T-helper 2 cell treated with Interferon-gamma antibody and Interleukin-4, amounts not matched to agents 100 ng/mL and 5 ng/mL, for 36 hours (primary cell): ENCODE measurements at regions not wholly inside any gene's neighbourhood (a gene's known extent, or its start where the extent isn't known, plus 50 kb on each side); places are given as distances from the start of the nearest gene placed in this dataset.
"Not testable (repeated sequence)": the region's sequence is repeated elsewhere in the genome, so short reads cannot be mapped to it uniquely, and the experiment has no call there.

ENCODE experiments used
- intact Hi-C: fragments of 100-400 bp; cut with micrococcal nuclease; formaldehyde crosslinking; loops from one replicate; pipeline ENCODE4 v1.15.1; 2023

GRCh38 chr16:80125677-80126076 is 415.1 kb upstream of the DYNLRB2 start:
- intact Hi-C loops, result no loop called here

DNA sequence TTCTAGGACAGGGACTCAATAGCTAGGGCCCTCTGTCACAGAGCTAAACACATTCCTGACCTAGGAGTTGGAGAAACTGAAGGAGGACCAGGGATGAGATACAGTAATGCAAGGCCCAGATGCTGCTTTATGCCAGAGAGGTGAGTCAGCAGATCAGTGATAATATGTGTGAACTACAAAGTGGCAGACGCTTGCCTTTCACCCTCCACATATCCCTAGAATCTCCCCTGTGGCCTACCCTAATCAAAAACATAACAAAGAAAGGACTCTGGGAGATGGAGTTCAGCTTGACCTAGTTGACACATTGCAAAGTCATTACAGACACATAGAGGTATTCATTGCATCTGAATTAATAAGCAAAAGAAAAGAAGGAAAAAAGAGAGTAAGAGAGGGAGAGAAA is 417.6 kb upstream of the DYNLRB2 start:
- intact Hi-C loops, result no loop called here

- intact Hi-C loops, result no loop called here
Measured at GRCh38 chr16:80122115-80122514, 418.7 kb upstream of the DYNLRB2 start.

DNA sequence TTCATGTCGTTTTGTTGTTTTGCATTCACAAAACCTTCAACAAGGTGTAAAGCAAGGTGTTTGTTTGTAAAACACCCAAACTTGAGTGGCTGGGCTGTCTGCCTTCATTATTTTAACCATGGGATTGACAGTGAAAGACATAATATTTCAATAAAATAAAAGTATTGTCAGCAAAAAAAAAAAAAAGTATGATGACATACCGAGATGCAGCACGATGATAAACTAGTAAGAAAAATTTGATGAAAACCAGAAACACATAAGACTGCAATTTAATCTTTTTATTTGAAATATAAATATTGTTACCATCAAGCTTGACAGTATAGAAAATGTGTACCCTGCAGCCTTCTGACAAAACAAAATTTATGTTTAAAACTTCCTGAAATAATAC is 419.3 kb upstream of the DYNLRB2 start:
- intact Hi-C loops, result no loop called here

- intact Hi-C loops, result no loop called here
Measured at GRCh38 chr16:80120899-80121521, 419.8 kb upstream of the DYNLRB2 start.

DNA sequence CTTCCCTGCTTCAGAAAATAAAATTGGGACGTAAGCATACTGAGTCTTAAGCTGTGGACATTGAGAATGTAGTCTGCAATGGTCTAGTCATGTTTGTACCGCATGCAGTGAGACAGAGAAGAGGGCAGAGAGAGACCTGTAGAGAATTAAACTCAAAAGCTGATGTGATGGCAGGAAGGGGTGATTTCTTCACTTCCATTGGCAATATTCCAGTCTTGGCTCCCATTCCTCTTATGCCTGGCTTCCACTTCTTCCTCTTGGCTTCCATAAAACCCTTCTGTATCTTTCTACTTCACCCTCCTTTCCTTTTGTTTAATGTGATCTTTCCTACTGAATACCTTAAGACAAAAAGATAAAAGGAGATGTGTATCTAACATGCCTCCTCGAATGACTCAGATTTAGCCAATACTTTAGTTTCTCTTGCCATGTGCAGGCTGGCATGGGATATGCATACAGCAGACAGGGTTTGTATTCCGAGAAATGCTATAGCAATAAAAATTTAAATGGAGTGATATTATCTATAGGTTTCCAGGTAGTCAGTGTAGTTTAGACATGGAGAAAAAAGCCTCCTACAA is 423.1 kb upstream of the DYNLRB2 start:
- intact Hi-C loops, result no loop called here

GRCh38 chr16:80116711-80117110 is 424.1 kb upstream of the DYNLRB2 start:
- intact Hi-C loops, result no loop called here

GRCh38 chr16:80114699-80115098 is 426.1 kb upstream of the DYNLRB2 start:
- intact Hi-C loops, result no loop called here

DNA sequence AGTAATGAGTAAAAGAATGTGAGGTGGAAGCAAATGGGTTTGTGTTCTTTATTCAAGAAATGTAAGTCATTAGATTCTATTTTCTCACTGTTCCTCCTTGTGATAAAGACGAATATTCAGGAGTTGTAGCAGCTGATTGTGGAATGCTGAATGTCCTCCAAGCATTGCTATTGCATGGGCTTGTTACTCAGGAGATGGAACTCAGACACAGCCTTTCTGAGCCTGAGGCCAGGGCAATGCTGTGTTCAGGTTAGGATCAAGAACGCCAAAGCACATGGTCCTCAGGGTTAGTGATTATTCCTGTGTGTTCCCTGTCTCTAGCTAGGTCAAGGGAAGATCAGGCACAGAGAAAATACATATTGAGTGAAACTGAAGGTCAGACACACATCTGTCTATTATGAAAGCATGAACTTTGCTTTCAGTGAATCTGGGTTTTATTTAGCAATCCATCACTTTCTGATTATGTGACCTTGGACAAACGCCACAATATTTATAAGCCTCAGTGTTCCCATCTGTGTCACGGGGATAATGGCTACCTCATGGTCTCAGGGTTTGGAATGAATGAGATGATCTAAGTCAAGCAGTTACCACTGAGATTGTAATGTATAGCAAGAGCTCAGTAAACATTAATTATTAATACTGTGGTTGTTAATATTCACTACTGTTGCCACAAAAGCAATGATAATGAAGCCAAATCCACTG is 426.8 kb upstream of the DYNLRB2 start:
- intact Hi-C loops, result no loop called here

DNA sequence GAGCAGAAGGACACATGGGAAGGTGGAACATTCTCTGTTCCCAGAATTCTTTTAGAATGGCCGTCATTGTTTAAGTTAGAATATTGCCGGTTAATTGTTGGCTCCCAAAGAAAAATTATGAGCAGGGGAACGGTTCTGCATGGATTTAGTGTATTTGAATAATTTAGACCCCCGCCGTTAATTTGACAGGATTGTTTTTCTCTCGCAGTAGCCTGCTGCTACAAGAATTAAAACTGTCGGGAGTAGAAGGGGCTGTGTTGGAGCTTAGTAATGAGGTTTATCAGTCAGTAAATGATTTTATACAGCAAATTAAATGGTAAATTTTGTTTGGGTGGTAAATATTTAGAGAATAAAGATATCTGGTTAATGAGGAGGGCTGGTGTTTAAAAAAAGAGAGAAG is 431.2 kb upstream of the DYNLRB2 start:
- intact Hi-C loops, result no loop called here

DNA sequence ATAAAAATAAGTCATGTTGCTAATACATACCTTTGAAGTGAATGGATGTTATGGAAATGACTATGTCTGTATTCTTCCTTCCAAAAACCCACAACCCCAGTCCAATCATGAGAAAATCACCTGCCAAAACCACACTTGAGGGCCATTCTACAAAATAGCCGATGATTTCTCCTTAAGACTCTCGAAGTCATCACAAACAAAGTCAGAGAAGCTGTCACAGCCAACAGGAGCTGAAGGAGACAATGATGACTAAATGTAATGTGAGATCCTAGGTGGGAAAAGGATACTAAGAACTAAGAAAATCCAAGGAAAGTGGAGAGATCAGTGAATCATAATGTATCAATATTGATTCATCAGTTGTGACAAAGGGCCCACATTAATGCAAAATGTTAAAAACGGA is 432.9 kb upstream of the DYNLRB2 start:
- intact Hi-C loops, result no loop called here

DNA sequence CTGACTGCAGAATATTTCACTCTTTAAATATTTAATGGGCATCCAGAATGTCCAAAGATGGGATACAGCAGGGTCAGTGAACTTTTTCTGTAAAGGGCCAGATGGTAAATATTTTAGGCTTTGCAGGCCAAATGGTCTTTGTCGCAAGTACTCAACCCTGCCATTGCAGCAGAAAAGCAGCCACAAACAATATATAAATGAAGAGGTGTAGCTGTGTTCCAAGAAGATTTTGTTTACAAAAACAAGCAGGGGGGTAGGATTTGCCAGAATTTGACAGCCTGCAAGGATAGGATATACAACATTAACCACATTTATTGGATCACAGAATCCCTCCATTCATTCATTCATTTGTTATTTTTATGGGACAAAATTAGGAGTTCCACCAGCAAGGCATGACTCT is 435.0 kb upstream of the DYNLRB2 start:
- intact Hi-C loops, result no loop called here

GRCh38 chr16:80105160-80105559 is 435.6 kb upstream of the DYNLRB2 start:
- intact Hi-C loops, result no loop called here

DNA sequence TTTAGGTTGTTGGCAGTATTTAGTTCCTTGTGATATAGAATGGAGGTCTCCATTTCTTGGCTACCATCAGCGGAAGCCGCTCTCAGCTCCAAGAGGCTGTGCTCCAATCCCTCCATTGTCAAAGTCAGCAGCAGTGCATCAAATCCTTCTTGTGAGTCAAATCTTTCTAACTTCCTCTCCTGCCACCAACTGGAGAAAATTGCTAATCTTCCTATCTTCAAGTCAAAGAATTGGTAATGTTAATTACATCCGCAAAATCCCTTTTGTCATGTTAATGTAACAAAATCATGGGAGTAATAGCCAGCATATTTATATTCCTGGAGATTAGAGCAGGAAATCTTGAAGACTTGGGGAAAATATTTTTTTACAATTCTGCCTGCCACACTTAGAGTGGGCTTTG is 436.4 kb upstream of the DYNLRB2 start:
- intact Hi-C loops, result no loop called here

GRCh38 chr16:80103463-80103862 is 437.3 kb upstream of the DYNLRB2 start:
- intact Hi-C loops, result no loop called here

GRCh38 chr16:80100846-80101451 is 439.8 kb upstream of the DYNLRB2 start:
- intact Hi-C loops, result no loop called here

GRCh38 chr16:80100186-80100585 is 440.6 kb upstream of the DYNLRB2 start:
- intact Hi-C loops, result no loop called here

- intact Hi-C loops, result no loop called here
Measured at GRCh38 chr16:80097098-80097497, 443.7 kb upstream of the DYNLRB2 start.

DNA sequence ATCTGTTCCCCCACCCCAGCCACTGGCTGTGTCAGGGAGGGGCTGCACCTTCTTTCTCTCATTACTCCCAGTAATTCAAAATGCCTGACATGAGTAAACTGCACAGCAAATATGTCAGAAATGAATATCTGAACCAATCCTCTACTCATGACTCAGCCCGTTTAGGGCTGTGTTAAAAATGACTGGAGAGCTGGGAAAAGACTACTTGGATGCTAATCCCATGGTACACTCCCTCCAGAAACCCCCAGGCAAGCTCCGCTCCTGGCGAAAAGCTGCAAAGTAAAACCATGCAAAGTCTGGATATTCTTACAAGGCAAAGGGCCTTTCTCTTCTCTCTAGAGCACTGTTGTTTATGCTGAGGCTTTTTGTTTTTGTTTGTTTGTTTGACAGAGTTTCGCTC is 448.1 kb upstream of the DYNLRB2 start:
- intact Hi-C loops, result no loop called here

GRCh38 chr16:80091453-80091852 is 449.3 kb upstream of the DYNLRB2 start:
- intact Hi-C loops, result not testable (repeated sequence)

GRCh38 chr16:80085606-80086005 is 455.2 kb upstream of the DYNLRB2 start:
- intact Hi-C loops, result loop anchor here (2.0 to 10.0 kb wide), 2 partner anchors 483 to 1381 kb away; no protein-coding TSS in a partner anchor

GRCh38 chr16:80084614-80085013 is 456.2 kb upstream of the DYNLRB2 start:
- intact Hi-C loops, result loop anchor here (2.0 to 10.0 kb wide), 2 partner anchors 482 to 1380 kb away; no protein-coding TSS in a partner anchor
